HEK293 (cell line): ENCODE measurements at regions not wholly inside any gene's neighbourhood (a gene's known extent, or its start where the extent isn't known, plus 50 kb on each side); places are given as distances from the start of the nearest gene placed in this dataset.

ENCODE experiments used
- CTCF ChIA-PET: fragments of 350-600 bp; formaldehyde crosslinking; extraction: SDS; loops from one replicate; lab custom pipeline; 2021; ENCODE audit warnings: antibody characterized with exemption; lab: Yijun Ruan, JAX
- POLR2A ChIA-PET: fragments of 300-600 bp; formaldehyde crosslinking; extraction: SDS; loops from one replicate; lab custom pipeline; 2020; ENCODE audit warnings: antibody characterized with exemption, inconsistent platforms; lab: Yijun Ruan, JAX
- H3K27ac ChIP-seq: fragments of 200-500 bp; sonication (Bioruptor generic); 2 replicates; pipeline ENCODE4 v1.5.1; 2014; ENCODE audit warnings: low read depth, low read length, control low read depth, inconsistent platforms; ENCODE audit errors: extremely low read depth
- H3K36me3 ChIP-seq, 2 experiments: fragments of 200-500 bp in 1 of 2; sonication (Bioruptor generic) in 1 of 2; 1 replicate in 1 of 2; 2 replicates in 1 of 2; pipeline ENCODE4 v1.5.1; 2014 to 2017; ENCODE audit warnings: inconsistent platforms in 2 of 2, low read length in 2 of 2; ENCODE audit not compliant: control insufficient read depth in 2 of 2, insufficient read depth in 1 of 2
- H3K4me1 ChIP-seq: fragments of 200-500 bp; sonication (Bioruptor generic); 2 replicates; pipeline ENCODE4 v1.5.1; 2014; ENCODE audit warnings: mild to moderate bottlenecking, low read length, inconsistent platforms; ENCODE audit not compliant: control insufficient read depth, insufficient read depth
- H3K4me3 ChIP-seq: 2 replicates; pipeline ENCODE4 v1.5.1; 2011; ENCODE audit warnings: low read depth, mild to moderate bottlenecking, control low read depth, low read length, moderate library complexity
- H3K9me3 ChIP-seq: fragments of 200-500 bp; sonication (Bioruptor generic); 2 replicates; pipeline ENCODE4 v1.5.1; 2014; ENCODE audit warnings: low read depth, low read length, inconsistent platforms; ENCODE audit not compliant: control insufficient read depth, insufficient read depth
- HOXD13 ChIP-seq: sonication (generic); formaldehyde crosslinking; IDR thresholded peaks from 2 replicates; pipeline ENCODE4 v1.8.0; 2022; ENCODE audit warnings: missing genetic modification reagents, borderline replicate concordance
- MZF1 ChIP-seq: fragments of 450-650 bp; formaldehyde crosslinking; IDR thresholded peaks from 2 replicates; pipeline ENCODE4 v1.5.1; 2017; ENCODE audit warnings: missing biosample characterization, missing genetic modification characterization, borderline replicate concordance
- OSR2 ChIP-seq: fragments of 450-650 bp; formaldehyde crosslinking; IDR thresholded peaks from 2 replicates; pipeline ENCODE4 v1.5.1; 2016; ENCODE audit warnings: missing biosample characterization, missing genetic modification characterization
- SCRT2 ChIP-seq: fragments of 450-650 bp; formaldehyde crosslinking; IDR thresholded peaks from 2 replicates; pipeline ENCODE4 v1.5.1; 2016; ENCODE audit warnings: missing biosample characterization, missing genetic modification characterization
- ZNF175 ChIP-seq: fragments of 450-650 bp; formaldehyde crosslinking; IDR thresholded peaks from 2 replicates; pipeline ENCODE4 v1.5.1; 2016; ENCODE audit warnings: missing biosample characterization, missing genetic modification characterization
- ZNF24 ChIP-seq: fragments of 450-650 bp; formaldehyde crosslinking; IDR thresholded peaks from 2 replicates; pipeline ENCODE4 v1.5.1; 2016; ENCODE audit warnings: missing biosample characterization, missing genetic modification characterization
- ZNF292 ChIP-seq: fragments of 450-650 bp; formaldehyde crosslinking; IDR thresholded peaks from 2 replicates; pipeline ENCODE4 v1.5.1; 2016; ENCODE audit warnings: low read depth, missing biosample characterization, missing genetic modification characterization, borderline replicate concordance
- ZNF366 ChIP-seq: fragments of 450-650 bp; formaldehyde crosslinking; conservative IDR thresholded peaks from 2 replicates; pipeline ENCODE4 v1.5.1; 2016; ENCODE audit warnings: missing biosample characterization, missing genetic modification characterization
- ZNF394 ChIP-seq: fragments of 450-650 bp; formaldehyde crosslinking; IDR thresholded peaks from 2 replicates; pipeline ENCODE4 v1.5.1; 2016; ENCODE audit warnings: missing biosample characterization, missing genetic modification characterization, mild to moderate bottlenecking, moderate library complexity, borderline replicate concordance
- ZNF530 ChIP-seq: fragments of 450-650 bp; formaldehyde crosslinking; IDR thresholded peaks from 2 replicates; pipeline ENCODE4 v1.5.1; 2016; ENCODE audit warnings: low read depth, missing biosample characterization, missing genetic modification characterization
- ZNF561 ChIP-seq: fragments of 450-650 bp; IDR thresholded peaks from 2 replicates; pipeline ENCODE4 v1.5.1; 2018; ENCODE audit warnings: missing biosample characterization, missing genetic modification characterization, borderline replicate concordance
- ZNF645 ChIP-seq: fragments of 450-650 bp; formaldehyde crosslinking; IDR thresholded peaks from 2 replicates; pipeline ENCODE4; 2016; ENCODE audit warnings: missing biosample characterization, missing genetic modification characterization
- ZNF768 ChIP-seq: fragments of 450-650 bp; formaldehyde crosslinking; IDR thresholded peaks from 2 replicates; pipeline ENCODE4 v1.5.1; 2018; ENCODE audit warnings: missing biosample characterization, mild to moderate bottlenecking, missing genetic modification characterization
- ZNF837 ChIP-seq: fragments of 450-650 bp; formaldehyde crosslinking; IDR thresholded peaks from 2 replicates; pipeline ENCODE4 v1.5.1; 2016; ENCODE audit warnings: missing biosample characterization, missing genetic modification characterization
- ZNF843 ChIP-seq: fragments of 450-650 bp; formaldehyde crosslinking; IDR thresholded peaks from 2 replicates; pipeline ENCODE4 v1.5.1; 2016; ENCODE audit warnings: missing biosample characterization, missing genetic modification characterization
- ZSCAN23 ChIP-seq: fragments of 450-650 bp; formaldehyde crosslinking; IDR thresholded peaks from 2 replicates; pipeline ENCODE4 v1.5.1; 2016; ENCODE audit warnings: missing biosample characterization, missing genetic modification characterization
- ZSCAN5A ChIP-seq: fragments of 450-650 bp; formaldehyde crosslinking; IDR thresholded peaks from 2 replicates; pipeline ENCODE4 v1.5.1; 2016; ENCODE audit warnings: missing biosample characterization, missing genetic modification characterization
- TF ChIP-seq, protein P1 (sequence below): sonication (generic); formaldehyde crosslinking; IDR thresholded peaks from 2 replicates; pipeline ENCODE4 v1.8.1; 2022; ENCODE audit warnings: mild to moderate bottlenecking, moderate library complexity, missing genetic modification reagents

DNA sequence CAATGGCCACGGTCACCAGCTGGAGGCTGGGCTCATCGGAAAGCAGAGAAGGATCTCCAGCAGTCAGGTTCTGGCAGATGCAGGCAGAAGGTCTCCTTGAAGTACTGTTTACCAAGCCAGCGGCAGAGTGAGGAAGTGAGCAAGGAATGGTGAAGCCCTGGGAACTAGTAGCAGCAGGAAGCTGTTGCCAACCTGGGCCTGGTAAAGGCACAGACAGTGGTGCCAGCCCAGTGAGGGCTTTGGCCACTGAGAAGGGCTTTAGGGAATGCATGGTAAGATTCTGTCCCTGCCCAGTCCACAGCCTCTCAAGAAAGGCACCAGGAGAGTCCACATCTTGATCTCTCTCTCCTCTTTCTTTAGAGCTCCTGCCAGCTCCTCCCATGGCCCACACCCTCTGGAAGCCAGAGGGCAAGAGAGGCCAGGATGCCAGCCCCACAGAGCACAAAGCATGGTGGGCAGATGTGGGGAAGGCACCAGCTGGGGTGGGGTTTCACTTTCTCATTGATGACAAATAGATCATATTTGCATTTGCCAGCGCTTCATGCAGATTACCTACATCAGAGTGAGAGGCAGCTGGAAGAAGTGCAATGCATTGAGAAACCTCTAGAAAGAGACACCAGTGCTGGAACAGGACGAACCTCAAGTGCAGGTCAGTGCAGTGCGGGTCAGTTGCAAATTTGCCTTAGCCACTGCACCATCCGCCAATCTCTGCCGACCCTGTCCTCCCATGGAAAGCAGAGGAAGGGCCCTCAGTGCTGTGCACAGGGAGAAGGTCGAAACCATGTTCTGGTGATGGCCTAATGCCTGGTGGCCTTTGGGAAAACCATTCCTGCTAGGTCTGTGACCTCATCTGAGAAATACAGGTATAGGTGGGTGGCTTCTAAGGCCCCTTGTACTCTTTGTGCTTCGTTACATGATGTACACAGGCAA is 667.8 kb upstream of the MKI67 start:
- no peaks in the 10 kb centered on the region for H3K9me3 ChIP-seq
- CTCF ChIA-PET: interaction anchor here (0.6 to 1.0 kb wide), 2 partner anchors 10 to 520 kb away, joined by 3 to 4 read pairs; no protein-coding TSS in a partner anchor
- POLR2A ChIA-PET: no interaction called here
- no peaks in the 10 kb centered on the region for H3K36me3 ChIP-seq
- H3K4me1 ChIP-seq: no peaks in the 10 kb centered on the region
- H3K4me3 ChIP-seq: no peak overlapping the region
- no peak for TF ChIP-seq ZNF530 (tag by site-specific recombination)
- no peak for TF ChIP-seq HOXD13 (CRISPR knock-in tag)
- TF ChIP-seq ZSCAN23 (tag by site-specific recombination): no peak
- TF ChIP-seq ZNF24 (tag by site-specific recombination): no peak
- no peak for TF ChIP-seq ZNF561 (tag by site-specific recombination)
- TF ChIP-seq OSR2: no peak
- TF ChIP-seq ZNF394: no peak
- TF ChIP-seq ZSCAN5A (tag by site-specific recombination): no peak
- TF ChIP-seq ZNF175 (tag by site-specific recombination): no peak
- TF ChIP-seq ZNF292 (tag by site-specific recombination): no peak
- TF ChIP-seq SCRT2 (tag by site-specific recombination): no peak
- no peak for TF ChIP-seq ZNF837
- TF ChIP-seq ZNF645: no peak
- no peak overlapping the region for H3K27ac ChIP-seq

GRCh38 chr10:128796396-128796912 is 670.2 kb upstream of the MKI67 start:
- CTCF ChIA-PET: interaction anchor here (1.2 kb wide), 1 partner anchor 30 kb away, joined by 3 read pairs; no protein-coding TSS in a partner anchor
- no peak overlapping the region for H3K4me3 ChIP-seq
- no peaks in the 10 kb centered on the region for H3K9me3 ChIP-seq
- no peak for TF ChIP-seq ZNF366
- TF ChIP-seq, all 188 proteins: peak for 0
- Histone ChIP-seq H3K36me3 (no peaks in the 10 kb centered on the region), H3K27ac (no peak overlapping the region), H3K4me1 (no peaks in the 10 kb centered on the region)
- POLR2A ChIA-PET: no interaction called here

GRCh38 chr10:128802062-128802461 is 665.0 kb upstream of the MGMT start:
- Histone ChIP-seq H3K36me3 (no peaks in the 10 kb centered on the region), H3K4me3 (no peak overlapping the region), H3K27ac (no peak overlapping the region), H3K4me1 (no peaks in the 10 kb centered on the region), H3K9me3 (no peaks in the 10 kb centered on the region)
- CTCF ChIA-PET: no interaction called here
- TF ChIP-seq, protein P1, sequence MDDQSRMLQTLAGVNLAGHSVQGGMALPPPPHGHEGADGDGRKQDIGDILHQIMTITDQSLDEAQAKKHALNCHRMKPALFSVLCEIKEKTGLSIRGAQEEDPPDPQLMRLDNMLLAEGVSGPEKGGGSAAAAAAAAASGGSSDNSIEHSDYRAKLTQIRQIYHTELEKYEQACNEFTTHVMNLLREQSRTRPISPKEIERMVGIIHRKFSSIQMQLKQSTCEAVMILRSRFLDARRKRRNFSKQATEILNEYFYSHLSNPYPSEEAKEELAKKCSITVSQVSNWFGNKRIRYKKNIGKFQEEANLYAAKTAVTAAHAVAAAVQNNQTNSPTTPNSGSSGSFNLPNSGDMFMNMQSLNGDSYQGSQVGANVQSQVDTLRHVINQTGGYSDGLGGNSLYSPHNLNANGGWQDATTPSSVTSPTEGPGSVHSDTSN (CRISPR knock-in tag): no peak
- TF ChIP-seq ZNF843 (no peak), SCRT2 (tag by site-specific recombination) (peak; percentile 63), ZNF768 (tag by site-specific recombination) (no peak), MZF1 (tag by site-specific recombination) (no peak)
- TF ChIP-seq, all 188 proteins: peak for 1
- POLR2A ChIA-PET: no interaction called here
